GM12878 (cell line): ENCODE measurements at regions not wholly inside any gene's neighbourhood (a gene's known extent, or its start where the extent isn't known, plus 50 kb on each side); places are given as distances from the start of the nearest gene placed in this dataset.

Experiments used
- ATAC-seq: fragments of 200-7000 bp; cut with Tn5 transposase; 3 replicates; pipeline ENCODE4 v1.9.1; 2020; ENCODE audit warnings: mild to moderate bottlenecking, moderate library complexity
- BruUV-seq: library from RNA; stranded (reverse); fragments of 400-500 nt; replicated peaks from 2 replicates; lab custom pipeline; 2021; lab: Mats Ljungman, UMichigan
- CTCF ChIA-PET: fragments of 300-600 bp; sonication (Branson Sonifier 250); formaldehyde crosslinking; extraction: SDS; loops from one replicate; lab custom pipeline; 2021; ENCODE audit warnings: inconsistent platforms; lab: Yijun Ruan, JAX
- POLR2A ChIA-PET: fragments of 350-600 bp; formaldehyde crosslinking; extraction: SDS; loops from one replicate; lab custom pipeline; 2021; ENCODE audit warnings: inconsistent platforms; lab: Charles Lee
- RAD21 ChIA-PET: fragments of 300-600 bp; sonication (Branson Sonifier 250); formaldehyde crosslinking; loops from one replicate; lab custom pipeline; 2023; ENCODE audit warnings: antibody characterized with exemption; ENCODE audit not compliant: unreplicated experiment; lab: Charles Lee
- SMC1A ChIA-PET: fragments of 300-600 bp; sonication (Branson Sonifier 250); formaldehyde crosslinking; loops from one replicate; lab custom pipeline; 2023; ENCODE audit not compliant: unreplicated experiment, uncharacterized antibody; lab: Charles Lee
- DNase-seq: peaks from one replicate; pipeline ENCODE4 v3.0.0-alpha.2; 2011; ENCODE audit warnings: low read depth, low spot score
- FAIRE-seq: peaks from 3 replicates; lab custom pipeline; 2011; peaks lifted over from hg19 to GRCh38; lab: Jason Lieb, UNC
- H2AFZ ChIP-seq: 2 replicates; pipeline ENCODE4 v1.6.0; 2011; ENCODE audit warnings: low read depth, low read length, control low read depth; ENCODE audit not compliant: control insufficient read depth
- H3K27ac ChIP-seq: 2 replicates; pipeline ENCODE4 v1.5.1; 2011; ENCODE audit warnings: control low read depth; ENCODE audit not compliant: control insufficient read depth, insufficient read depth
- H3K27me3 ChIP-seq, 2 experiments: replicated peaks in 1 of 2; 2 replicates each; pipeline versions ENCODE4 v1.6.0 to v1.6.1; 2011; ENCODE audit warnings: low read length in 1 of 2; ENCODE audit not compliant: control insufficient read depth in 2 of 2, insufficient read depth in 2 of 2
- H3K36me3 ChIP-seq, 2 experiments: 2 replicates each; pipeline ENCODE4 v1.5.1; 2011; ENCODE audit warnings: low read length in 1 of 2; ENCODE audit not compliant: control insufficient read depth in 2 of 2, insufficient read depth in 2 of 2
- H3K4me1 ChIP-seq: 2 replicates; pipeline ENCODE4 v1.6.1; 2011; ENCODE audit warnings: mild to moderate bottlenecking, low read length, moderate library complexity, mixed read lengths; ENCODE audit not compliant: control insufficient read depth, insufficient read depth
- H3K4me2 ChIP-seq: 2 replicates; pipeline ENCODE4 v1.6.0; 2011; ENCODE audit warnings: control low read depth; ENCODE audit not compliant: control insufficient read depth, insufficient read depth
- H3K4me3 ChIP-seq: fragments of 200-600 bp; sonication (generic); 2 replicates; pipeline ENCODE4 v1.5.1; 2016
- H3K79me2 ChIP-seq: 2 replicates; pipeline ENCODE4 v1.6.0; 2011; ENCODE audit warnings: low read length; ENCODE audit not compliant: control insufficient read depth, insufficient read depth
- H3K9ac ChIP-seq: 2 replicates; pipeline ENCODE4 v1.8.0; 2011; ENCODE audit warnings: low read length, control low read depth, mixed read lengths; ENCODE audit not compliant: control insufficient read depth, insufficient read depth
- H3K9me3 ChIP-seq: replicated peaks from 3 replicates; pipeline ENCODE4 v1.5.1; 2011; ENCODE audit warnings: mild to moderate bottlenecking, low read length; ENCODE audit not compliant: control insufficient read depth, insufficient read depth
- H4K20me1 ChIP-seq: 2 replicates; pipeline ENCODE4 v1.6.0; 2011; ENCODE audit not compliant: control insufficient read depth, insufficient read depth
- BCL11A ChIP-seq: IDR thresholded peaks from 2 replicates; pipeline ENCODE4 v1.6.1; 2011; ENCODE audit warnings: low read depth, low read length
- JUNB ChIP-seq: IDR thresholded peaks from 2 replicates; pipeline ENCODE4 v1.6.1; 2016; ENCODE audit warnings: antibody characterized with exemption, mild to moderate bottlenecking
- NR2C2 ChIP-seq: IDR thresholded peaks from 2 replicates; pipeline ENCODE4 v1.6.1; 2011; ENCODE audit warnings: borderline replicate concordance, low read depth; ENCODE audit not compliant: control insufficient read depth, insufficient read length
- POLR2AphosphoS2 ChIP-seq: IDR thresholded peaks from 2 replicates; pipeline ENCODE4 v1.6.1; 2011; ENCODE audit warnings: low read depth, mild to moderate bottlenecking, low read length, improper control_type of control experiment, moderate library complexity
- POLR2AphosphoS5 ChIP-seq: IDR thresholded peaks from 2 replicates; pipeline ENCODE4 v1.6.1; 2011; ENCODE audit warnings: mild to moderate bottlenecking, low read length, inconsistent platforms
- RFX5 ChIP-seq: IDR thresholded peaks from 2 replicates; pipeline ENCODE4 v1.6.1; 2011; ENCODE audit warnings: low read depth, low read length, improper control_type of control experiment
- SIN3A ChIP-seq: IDR thresholded peaks from 2 replicates; pipeline ENCODE4 v1.6.1; 2012; ENCODE audit warnings: low read depth, low read length, improper control_type of control experiment
- SPI1 ChIP-seq: IDR thresholded peaks from 2 replicates; pipeline ENCODE4 v1.6.1; 2011; ENCODE audit warnings: low read depth, mild to moderate bottlenecking, low read length, moderate library complexity, borderline replicate concordance; ENCODE audit not compliant: insufficient read depth
- WRNIP1 ChIP-seq: IDR thresholded peaks from 2 replicates; pipeline ENCODE4 v1.6.1; 2011; ENCODE audit warnings: low read depth, low read length, improper control_type of control experiment, borderline replicate concordance
- WGBS: methylation state at CpG from one replicate; pipeline ENCODE4 v1.1.6; 2016; ENCODE audit warnings: low lambda C conversion rate; ENCODE audit not compliant: insufficient replicate concordance, insufficient coverage; ENCODE audit errors: missing lambda C conversion rate; 5-methylcytosine and 5-hydroxymethylcytosine counted together
- in situ Hi-C: fragments of 300-500 bp; cut with MboI; formaldehyde crosslinking; loops from 9 replicates; pipeline ENCODE4 v1.14.3; 2018; ENCODE audit warnings: mixed read lengths
- intact Hi-C: fragments of 100-400 bp; cut with micrococcal nuclease; formaldehyde crosslinking; loops from one replicate; pipeline ENCODE4 v1.14.2; 2022; ENCODE audit not compliant: unreplicated experiment
- TF ChIP-seq, protein P1 (sequence below): fragments of 450-650 bp; IDR thresholded peaks from 2 replicates; pipeline ENCODE4 v1.6.1; 2016; ENCODE audit warnings: mild to moderate bottlenecking
- TF ChIP-seq, protein P2 (sequence below): fragments of 450-650 bp; IDR thresholded peaks from 2 replicates; pipeline ENCODE4 v1.6.1; 2017; ENCODE audit warnings: borderline replicate concordance

DNA sequence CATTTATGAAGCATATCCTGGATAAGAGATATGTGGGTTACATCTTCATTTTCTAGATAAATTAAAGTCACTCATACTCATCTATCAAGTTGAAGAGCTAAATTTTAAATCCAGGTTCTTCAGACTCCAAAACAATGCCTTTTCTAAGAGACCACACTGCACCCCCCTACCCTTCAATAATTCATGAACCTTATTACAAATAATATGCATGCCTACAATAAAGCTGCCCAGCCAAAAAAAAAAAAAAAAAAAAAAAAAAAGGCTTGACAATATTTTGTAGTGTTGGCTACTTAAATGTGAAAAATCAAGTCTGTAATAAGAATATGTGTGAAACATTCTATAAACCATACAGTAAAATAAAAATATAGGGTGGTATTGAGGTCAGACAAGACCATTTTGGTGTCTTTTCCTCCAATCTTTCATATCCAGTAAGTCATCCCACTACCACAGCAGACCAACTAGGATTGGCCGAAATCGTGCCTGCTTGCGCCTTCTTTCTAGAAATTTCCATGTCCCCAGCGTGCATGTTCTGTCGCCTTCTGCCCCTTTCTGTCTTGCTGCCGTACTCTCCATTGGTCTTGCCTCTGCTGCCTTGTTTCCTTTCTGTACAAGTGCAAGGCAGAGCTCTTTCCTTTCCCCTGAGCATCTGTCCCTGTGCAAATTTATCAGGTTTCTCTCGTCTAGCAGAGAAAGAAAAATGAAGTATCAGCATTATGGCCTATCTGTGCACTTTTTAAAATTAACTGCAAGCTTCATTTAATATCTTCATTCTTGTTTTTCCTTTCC, 92.6 kb upstream of the NDUFV2 start:
- no peak overlapping the region for H2AFZ ChIP-seq
- DNase-seq (no peak), ATAC-seq (no peak), FAIRE-seq (no peak)
- H3K27me3 ChIP-seq = no peaks in the 10 kb centered on the region
- WGBS = 76% methylated on average over 7 of the region's 7 CpGs
- H3K4me3 ChIP-seq = no peak overlapping the region
- H3K36me3 ChIP-seq = no peaks in the 10 kb centered on the region
- in situ Hi-C loops (no loop called here), intact Hi-C loops (no loop called here)
- H3K4me1 ChIP-seq = no peaks in the 10 kb centered on the region
- no peaks in the 10 kb centered on the region; the same call in 2 of the 3 replicates for H3K9me3 ChIP-seq
- SMC1A ChIA-PET = interaction anchor here (0.9 to 1.6 kb wide), 4 partner anchors 10 to 28 kb away, joined by 3 to 4 read pairs (median 4); no protein-coding TSS in a partner anchor
- CTCF ChIA-PET = interaction anchor here (0.8 kb wide), 1 partner anchor 22 kb away, joined by 3 read pairs; no protein-coding TSS in a partner anchor
- RAD21 ChIA-PET = no interaction called here
- BruUV-seq = no TSS peak
- TF ChIP-seq RFX5 (no peak), JUNB (no peak), POLR2AphosphoS2 (no peak), SPI1 (no peak), WRNIP1 (no peak), BCL11A (no peak), NR2C2 (no peak), SIN3A (no peak), POLR2AphosphoS5 (no peak)
- TF ChIP-seq, protein P1, sequence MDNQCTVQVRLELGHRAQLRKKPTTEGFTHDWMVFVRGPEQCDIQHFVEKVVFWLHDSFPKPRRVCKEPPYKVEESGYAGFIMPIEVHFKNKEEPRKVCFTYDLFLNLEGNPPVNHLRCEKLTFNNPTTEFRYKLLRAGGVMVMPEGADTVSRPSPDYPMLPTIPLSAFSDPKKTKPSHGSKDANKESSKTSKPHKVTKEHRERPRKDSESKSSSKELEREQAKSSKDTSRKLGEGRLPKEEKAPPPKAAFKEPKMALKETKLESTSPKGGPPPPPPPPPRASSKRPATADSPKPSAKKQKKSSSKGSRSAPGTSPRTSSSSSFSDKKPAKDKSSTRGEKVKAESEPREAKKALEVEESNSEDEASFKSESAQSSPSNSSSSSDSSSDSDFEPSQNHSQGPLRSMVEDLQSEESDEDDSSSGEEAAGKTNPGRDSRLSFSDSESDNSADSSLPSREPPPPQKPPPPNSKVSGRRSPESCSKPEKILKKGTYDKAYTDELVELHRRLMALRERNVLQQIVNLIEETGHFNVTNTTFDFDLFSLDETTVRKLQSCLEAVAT = no peak
- TF ChIP-seq, protein P2, sequence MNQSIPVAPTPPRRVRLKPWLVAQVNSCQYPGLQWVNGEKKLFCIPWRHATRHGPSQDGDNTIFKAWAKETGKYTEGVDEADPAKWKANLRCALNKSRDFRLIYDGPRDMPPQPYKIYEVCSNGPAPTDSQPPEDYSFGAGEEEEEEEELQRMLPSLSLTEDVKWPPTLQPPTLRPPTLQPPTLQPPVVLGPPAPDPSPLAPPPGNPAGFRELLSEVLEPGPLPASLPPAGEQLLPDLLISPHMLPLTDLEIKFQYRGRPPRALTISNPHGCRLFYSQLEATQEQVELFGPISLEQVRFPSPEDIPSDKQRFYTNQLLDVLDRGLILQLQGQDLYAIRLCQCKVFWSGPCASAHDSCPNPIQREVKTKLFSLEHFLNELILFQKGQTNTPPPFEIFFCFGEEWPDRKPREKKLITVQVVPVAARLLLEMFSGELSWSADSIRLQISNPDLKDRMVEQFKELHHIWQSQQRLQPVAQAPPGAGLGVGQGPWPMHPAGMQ = no peak
- POLR2A ChIA-PET = no interaction called here
- no peak overlapping the region for H3K9ac ChIP-seq
- H4K20me1 ChIP-seq = no peaks in the 10 kb centered on the region
- no peak overlapping the region for H3K4me2 ChIP-seq
- H3K79me2 ChIP-seq = no peaks in the 10 kb centered on the region
- no peak overlapping the region for H3K27ac ChIP-seq
